Pancreas (tissue), 10 donors: ENCODE measurements at regions not wholly inside any gene's neighbourhood (a gene's known extent, or its start where the extent isn't known, plus 50 kb on each side); places are given as distances from the start of the nearest gene placed in this dataset.

Source experiments
- ATAC-seq, 4 donors: fragments of 200-7000 bp; cut with Tn5 transposase; one replicate each; pipeline versions ENCODE4 v1.8.0 to v1.9.1; 2020; ENCODE audit warnings: mild to moderate bottlenecking in 4 of 4, moderate library complexity in 4 of 4
- DNase-seq, 6 donors: peaks; one replicate each; pipeline ENCODE4 v3.0.0-alpha.2; 2020
- FAIRE-seq: peaks from 2 replicates; lab custom pipeline; 2012; peaks lifted over from hg19 to GRCh38; lab: Jason Lieb, UNC
- H3K27ac ChIP-seq, 4 donors: fragments of 200-600 bp; sonication (generic); 1 replicate in 3 of 4; 2 replicates in 1 of 4; pipeline versions ENCODE4 v1.5.0 to v1.8.0; 2020
- H3K27me3 ChIP-seq, 4 donors: fragments of 200-600 bp; one replicate each; pipeline ENCODE4 v1.8.0; 2021
- H3K36me3 ChIP-seq, 3 donors: fragments of 200-600 bp; sonication (generic) in 1 of 3; one replicate each; pipeline versions ENCODE4 v1.5.0 to v1.8.0; 2020 to 2021
- H3K4me1 ChIP-seq, 3 donors: fragments of 200-600 bp; one replicate each; pipeline ENCODE4 v1.8.0; 2021
- H3K4me3 ChIP-seq, 4 donors: fragments of 200-600 bp; sonication (generic) in 2 of 4; one replicate each; pipeline versions ENCODE4 v1.5.0 to v1.8.0; 2020 to 2021
- H3K9me3 ChIP-seq, 4 donors: fragments of 200-600 bp; one replicate each; pipeline ENCODE4 v1.8.0; 2021
- WGBS, 2 donors: extraction: QIAGEN DNeasy Blood & Tissue Kit; methylation state at CpG; one replicate each; pipeline ENCODE4 v1.1.7; 2013; 5-methylcytosine and 5-hydroxymethylcytosine counted together
- intact Hi-C, 3 donors: fragments of 100-400 bp; cut with DNase I; formaldehyde crosslinking; loops; one replicate each; pipeline versions ENCODE4 v1.11.1 to v1.14.2; 2022
- TF ChIP-seq, protein P1 (sequence below), 4 donors: fragments of 200-600 bp; sonication (generic) in 3 of 4; IDR thresholded peaks; one replicate each; pipeline versions ENCODE4 v1.5.0 to v1.8.0; 2021; ENCODE audit warnings: antibody characterized with exemption in 4 of 4
- donor health status: healthy with polysubstance abuse.
- donor health status: DM: no; HTN: no; CAD: no; lungs with moderate emphysema.
- donor health status: DM: no; HTN: no; CAD: no.
- donor health status: control.
- donor health status: control.
- donor health status: Bipolar disorder and iron deficiency.
- donor health status: DM: yes; HTN: yes; CAD: no.
- donor health status: DM: no; HTN: no; CAD: no.
- donor health status: DM: no; HTN: no; CAD: no.
- donor health status: DM: yes; HTN: yes; CAD: no.

DNA sequence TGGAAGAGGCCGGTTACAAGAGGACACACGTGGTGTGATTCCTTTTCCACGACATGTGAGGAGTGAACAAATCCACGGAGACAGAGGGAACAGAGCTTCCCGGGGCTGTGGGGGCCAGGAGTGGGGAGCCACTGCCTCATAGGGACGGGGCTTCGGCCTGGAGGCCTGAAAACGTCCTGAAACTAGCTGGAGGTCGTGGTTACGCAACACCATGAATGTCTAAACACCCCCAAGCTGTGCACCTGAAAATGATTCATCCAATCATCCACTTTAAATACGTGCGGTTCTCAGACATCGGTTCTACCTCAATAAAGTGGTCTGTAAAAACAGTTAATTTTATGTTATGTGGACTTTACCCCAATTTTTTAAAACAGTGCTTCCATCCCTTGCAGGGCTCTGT is 65.3 kb upstream of the PPP1R26 start:
- Histone ChIP-seq H3K9me3 (no peaks in the 10 kb centered on the region), H3K27ac (no peak overlapping the region), H3K27me3 (no peaks in the 10 kb centered on the region), H3K4me1 (no peaks in the 10 kb centered on the region), H3K36me3 (no peaks in the 10 kb centered on the region), H3K4me3 (no peak overlapping the region)
- intact Hi-C loops, result loop anchor here in 2 of 3 donors (5.0 to 10.0 kb wide), 5 partner anchors 327 to 719 kb away; partner anchors contain the start of gene OLFM1 (in 1 of the 2)
- ATAC-seq (no peak), FAIRE-seq (no peak), DNase-seq (no peak)
- 52 to 58% methylated on average over 13 of the region's 13 CpGs for WGBS, 2 donors
- TF ChIP-seq, protein P1, sequence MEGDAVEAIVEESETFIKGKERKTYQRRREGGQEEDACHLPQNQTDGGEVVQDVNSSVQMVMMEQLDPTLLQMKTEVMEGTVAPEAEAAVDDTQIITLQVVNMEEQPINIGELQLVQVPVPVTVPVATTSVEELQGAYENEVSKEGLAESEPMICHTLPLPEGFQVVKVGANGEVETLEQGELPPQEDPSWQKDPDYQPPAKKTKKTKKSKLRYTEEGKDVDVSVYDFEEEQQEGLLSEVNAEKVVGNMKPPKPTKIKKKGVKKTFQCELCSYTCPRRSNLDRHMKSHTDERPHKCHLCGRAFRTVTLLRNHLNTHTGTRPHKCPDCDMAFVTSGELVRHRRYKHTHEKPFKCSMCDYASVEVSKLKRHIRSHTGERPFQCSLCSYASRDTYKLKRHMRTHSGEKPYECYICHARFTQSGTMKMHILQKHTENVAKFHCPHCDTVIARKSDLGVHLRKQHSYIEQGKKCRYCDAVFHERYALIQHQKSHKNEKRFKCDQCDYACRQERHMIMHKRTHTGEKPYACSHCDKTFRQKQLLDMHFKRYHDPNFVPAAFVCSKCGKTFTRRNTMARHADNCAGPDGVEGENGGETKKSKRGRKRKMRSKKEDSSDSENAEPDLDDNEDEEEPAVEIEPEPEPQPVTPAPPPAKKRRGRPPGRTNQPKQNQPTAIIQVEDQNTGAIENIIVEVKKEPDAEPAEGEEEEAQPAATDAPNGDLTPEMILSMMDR (IDR thresholded peaks at IDR 0.05), result no peak

DNA sequence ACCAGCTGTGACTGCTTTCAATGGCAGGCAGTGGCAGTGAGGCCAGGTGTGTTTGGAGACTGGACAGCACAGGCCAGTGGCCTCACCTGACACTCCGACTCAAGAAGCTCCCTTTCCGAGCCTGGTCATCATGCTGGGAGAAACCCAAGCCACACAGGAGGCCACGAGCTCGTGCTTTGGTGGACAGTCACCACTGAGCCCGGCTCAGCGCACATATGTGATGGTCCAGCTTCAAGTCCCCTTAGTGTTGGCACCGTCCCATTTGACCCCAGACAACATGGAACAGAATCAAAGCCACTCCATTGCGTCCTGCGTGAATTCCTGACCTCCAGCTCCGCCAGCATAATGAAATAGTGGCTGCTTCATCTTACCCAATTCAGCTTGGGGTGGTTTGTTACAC is 64.0 kb upstream of the PPP1R26 start:
- H3K27me3 ChIP-seq, result no peaks in the 10 kb centered on the region
- ATAC-seq, result no peak

DNA sequence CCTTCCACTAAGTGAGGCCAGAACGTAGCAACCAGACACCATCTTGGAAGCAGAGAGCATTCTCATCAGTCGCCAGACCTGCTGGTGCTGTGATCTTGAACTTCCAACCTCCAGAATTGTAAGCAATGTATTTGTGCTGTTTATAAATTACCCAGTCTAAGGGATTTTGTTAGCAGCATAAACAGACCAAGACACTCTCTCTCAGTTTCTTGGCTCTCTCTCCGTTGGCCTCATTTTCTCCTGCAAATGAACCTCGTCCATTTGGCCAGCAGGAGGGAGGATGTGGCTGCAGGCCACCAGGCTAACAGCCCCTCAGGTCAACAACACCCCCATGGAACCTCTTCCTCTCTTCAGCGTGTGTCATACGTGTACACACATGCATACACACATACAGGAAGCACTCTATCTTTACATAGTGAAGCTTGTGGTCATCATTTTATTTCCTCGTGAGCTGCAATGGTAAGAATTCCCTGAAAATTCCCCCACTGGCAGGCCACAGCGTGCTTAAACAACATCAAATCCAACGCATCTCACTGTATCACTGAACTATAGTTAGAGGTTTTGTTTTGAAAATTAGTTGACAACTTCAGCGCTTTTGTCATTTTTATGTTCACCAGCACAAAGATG is 62.8 kb upstream of the PPP1R26 start:
- intact Hi-C loops, result loop anchor here in 1 of 3 donors (10.0 kb wide), 1 partner anchor 722 kb away; no protein-coding TSS in a partner anchor
- H3K36me3 ChIP-seq, result no peaks in the 10 kb centered on the region
- no peak overlapping the region for H3K27ac ChIP-seq
- no peak overlapping the region for H3K4me3 ChIP-seq
- no peaks in the 10 kb centered on the region for H3K9me3 ChIP-seq
- FAIRE-seq (no peak), DNase-seq (no peak), ATAC-seq (no peak)
- 60 to 70% methylated on average over 10 of the region's 10 CpGs for WGBS, 2 donors
- TF ChIP-seq, protein P1 (IDR thresholded peaks at IDR 0.05), result no peak
- H3K4me1 ChIP-seq, result no peaks in the 10 kb centered on the region
- no peaks in the 10 kb centered on the region for H3K27me3 ChIP-seq

More for the DNA sequence above, 64.0 kb upstream of the PPP1R26 start:
- H3K27ac ChIP-seq, result no peak overlapping the region
- FAIRE-seq, result no peak
- intact Hi-C loops, result loop anchor here in 1 of 3 donors (10.0 kb wide), 1 partner anchor 721 kb away; no protein-coding TSS in a partner anchor
- no peaks in the 10 kb centered on the region for H3K4me1 ChIP-seq
- H3K36me3 ChIP-seq, result no peaks in the 10 kb centered on the region
- no peak overlapping the region for H3K4me3 ChIP-seq
- no peaks in the 10 kb centered on the region for H3K9me3 ChIP-seq
- DNase-seq, result no peak
- TF ChIP-seq, protein P1 (IDR thresholded peaks at IDR 0.05), result no peak
- 59 to 77% methylated on average over 10 of the region's 10 CpGs for WGBS, 2 donors

DNA sequence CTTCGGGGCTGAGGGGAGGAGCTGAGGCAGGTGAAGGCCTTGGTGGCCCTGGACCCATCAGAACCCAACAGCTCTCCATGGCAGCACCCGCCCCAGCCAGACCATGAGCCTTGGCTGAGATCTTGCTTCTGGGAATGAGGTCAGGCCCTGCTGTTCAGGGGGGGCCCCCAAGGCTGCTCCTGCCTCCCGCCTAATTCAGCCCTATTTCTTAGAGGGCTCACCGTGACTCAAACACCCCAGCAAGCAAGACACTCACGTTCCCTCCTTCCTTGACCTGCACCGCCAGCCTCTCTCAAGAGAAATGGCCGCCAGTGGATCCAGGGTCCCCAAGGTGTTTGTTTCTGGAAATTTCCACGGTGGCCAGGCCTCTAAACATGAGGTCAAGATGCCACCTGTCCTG is 61.4 kb upstream of the PPP1R26 start:
- TF ChIP-seq, protein P1 (IDR thresholded peaks at IDR 0.05), result no peak
- Histone ChIP-seq H3K4me1 (no peaks in the 10 kb centered on the region), H3K27ac (no peak overlapping the region), H3K9me3 (no peaks in the 10 kb centered on the region), H3K36me3 (no peaks in the 10 kb centered on the region), H3K4me3 (no peak overlapping the region), H3K27me3 (no peaks in the 10 kb centered on the region)
- 66 to 79% methylated on average over 8 of the region's 8 CpGs for WGBS, 2 donors
- no peak for ATAC-seq
- no peak for DNase-seq
- intact Hi-C loops, result loop anchor here in 1 of 3 donors (10.0 kb wide), 1 partner anchor 723 kb away; no protein-coding TSS in a partner anchor
- no peak for FAIRE-seq

DNA sequence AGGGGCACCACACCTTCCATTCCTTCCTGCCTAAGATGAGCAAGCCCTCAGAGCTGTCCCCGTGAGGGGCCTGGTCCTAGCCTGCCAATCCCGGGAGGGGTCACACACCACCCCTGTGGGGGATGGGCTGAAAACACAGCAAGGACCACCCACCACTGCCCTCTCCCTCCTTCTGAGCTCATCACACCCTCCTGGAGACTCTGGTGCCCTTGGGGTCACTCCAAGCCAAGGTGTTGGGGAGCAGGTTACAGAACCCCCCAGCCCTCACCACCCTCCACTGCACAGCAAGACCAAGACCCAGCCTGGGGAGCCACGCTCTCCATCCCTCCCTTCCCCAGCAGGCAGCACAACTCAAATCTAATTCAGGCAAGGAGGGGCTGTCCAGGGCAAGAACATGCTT is 60.5 kb upstream of the PPP1R26 start:
- DNase-seq (no peak), ATAC-seq (no peak), FAIRE-seq (no peak)
- 59 to 62% methylated on average over 3 of the region's 3 CpGs for WGBS, 2 donors
- H3K4me1 ChIP-seq, result no peaks in the 10 kb centered on the region
- intact Hi-C loops, result loop anchor here in 1 of 3 donors (10.0 kb wide), 1 partner anchor 724 kb away; no protein-coding TSS in a partner anchor
- no peaks in the 10 kb centered on the region for H3K27me3 ChIP-seq
- H3K4me3 ChIP-seq, result no peak overlapping the region
- H3K9me3 ChIP-seq, result no peaks in the 10 kb centered on the region
- H3K36me3 ChIP-seq, result no peaks in the 10 kb centered on the region
- TF ChIP-seq, protein P1 (IDR thresholded peaks at IDR 0.05), result no peak
- no peak overlapping the region for H3K27ac ChIP-seq
